IMR-90 (cell line): ENCODE measurements at regions not wholly inside any gene's neighbourhood (a gene's known extent, or its start where the extent isn't known, plus 50 kb on each side); places are given as distances from the start of the nearest gene placed in this dataset.

Source experiments
- ATAC-seq: fragments of 200-7000 bp; cut with Tn5 transposase; 2 replicates; pipeline ENCODE4 v1.9.1; 2020; ENCODE audit warnings: low read depth, mild to moderate bottlenecking, moderate library complexity
- BruUV-seq: library from RNA; stranded (reverse); fragments of 400-500 nt; replicated peaks from 2 replicates; lab custom pipeline; 2021; lab: Mats Ljungman, UMichigan
- CTCF ChIA-PET: fragments of 300-600 bp; formaldehyde crosslinking; extraction: SDS; loops from one replicate; lab custom pipeline; 2021; ENCODE audit warnings: antibody characterized with exemption; lab: Yijun Ruan, JAX
- POLR2A ChIA-PET: fragments of 300-600 bp; sonication (Branson Sonifier 250); formaldehyde crosslinking; loops from one replicate; lab custom pipeline; 2022; ENCODE audit warnings: antibody characterized with exemption; ENCODE audit not compliant: unreplicated experiment; lab: Charles Lee
- DNase-seq: peaks from one replicate; pipeline ENCODE4 v3.0.0; 2013
- H2AFZ ChIP-seq: replicated peaks from 2 replicates; pipeline ENCODE3; 2013; ENCODE audit warnings: low read length, mild to moderate bottlenecking; ENCODE audit not compliant: poor library complexity
- H2AK5ac ChIP-seq: 2 replicates; pipeline ENCODE4 v1.6.1; 2013; ENCODE audit warnings: low read depth, low read length, inconsistent platforms
- H2AK9ac ChIP-seq: replicated peaks from 2 replicates; pipeline ENCODE3; 2013; ENCODE audit warnings: mild to moderate bottlenecking, low read depth, low read length, moderate library complexity; ENCODE audit not compliant: poor library complexity
- H2BK120ac ChIP-seq: 2 replicates; pipeline ENCODE4 v1.6.1; 2013; ENCODE audit warnings: low read depth, low read length, inconsistent platforms
- H2BK15ac ChIP-seq: 3 replicates; pipeline ENCODE4 v1.6.1; 2013; ENCODE audit warnings: low read depth, low read length, inconsistent platforms
- H2BK20ac ChIP-seq: 2 replicates; pipeline ENCODE4 v1.6.1; 2013; ENCODE audit warnings: low read depth, mild to moderate bottlenecking, inconsistent platforms, low read length, moderate library complexity
- H2BK5ac ChIP-seq: 2 replicates; pipeline ENCODE4 v1.6.1; 2013; ENCODE audit warnings: mild to moderate bottlenecking, low read depth, low read length, inconsistent platforms; ENCODE audit not compliant: poor library complexity, severe bottlenecking
- H3K14ac ChIP-seq: replicated peaks from 2 replicates; pipeline ENCODE4 v1.6.1; 2013; ENCODE audit warnings: low read depth, low read length, inconsistent platforms
- H3K18ac ChIP-seq: 2 replicates; pipeline ENCODE4 v1.6.1; 2013; ENCODE audit warnings: low read depth, low read length, control low read depth
- H3K23ac ChIP-seq: 2 replicates; pipeline ENCODE4 v1.6.1; 2013; ENCODE audit warnings: low read depth, low read length, inconsistent platforms
- H3K27ac ChIP-seq: 2 replicates; pipeline ENCODE4 v1.5.1; 2013; ENCODE audit warnings: mild to moderate bottlenecking, control low read depth, low read length; ENCODE audit not compliant: insufficient read depth
- H3K27me3 ChIP-seq: 2 replicates; pipeline ENCODE4 v1.6.1; 2013; ENCODE audit warnings: low read length; ENCODE audit not compliant: control insufficient read depth, insufficient read depth
- H3K36me3 ChIP-seq: 2 replicates; pipeline ENCODE4 v1.6.1; 2013; ENCODE audit warnings: low read length, mixed read lengths; ENCODE audit not compliant: control insufficient read depth, insufficient read depth
- H3K4ac ChIP-seq: 2 replicates; pipeline ENCODE4 v1.6.1; 2013; ENCODE audit warnings: low read depth, low read length, inconsistent platforms
- H3K4me1 ChIP-seq: 2 replicates; pipeline ENCODE4 v1.6.1; 2013; ENCODE audit warnings: low read length, mixed read lengths; ENCODE audit not compliant: control insufficient read depth, insufficient read depth
- H3K4me2 ChIP-seq: 2 replicates; pipeline ENCODE4 v1.6.1; 2013; ENCODE audit warnings: low read depth, mild to moderate bottlenecking, control low read depth, low read length, moderate library complexity
- H3K4me3 ChIP-seq: 2 replicates; pipeline ENCODE4 v1.5.1; 2013; ENCODE audit warnings: low read depth, mild to moderate bottlenecking, control low read depth, low read length, moderate library complexity; ENCODE audit not compliant: insufficient read depth
- H3K56ac ChIP-seq: 2 replicates; pipeline ENCODE4 v1.6.1; 2013; ENCODE audit warnings: low read length, inconsistent platforms; ENCODE audit not compliant: insufficient read depth; ENCODE audit errors: extremely low read depth
- H3K79me1 ChIP-seq, 2 experiments: 2 replicates each; pipeline ENCODE4 v1.6.1; 2013; ENCODE audit warnings: low read length in 2 of 2, inconsistent platforms in 1 of 2, low read depth in 1 of 2
- H3K9ac ChIP-seq: 2 replicates; pipeline ENCODE4 v1.6.1; 2013; ENCODE audit warnings: low read depth, low read length, control low read depth
- H3K9me1 ChIP-seq: 2 replicates; pipeline ENCODE4 v1.6.1; 2013; ENCODE audit warnings: low read length, inconsistent platforms; ENCODE audit not compliant: insufficient read depth
- H3K9me3 ChIP-seq: 2 replicates; pipeline ENCODE4 v1.6.1; 2013; ENCODE audit warnings: low read length; ENCODE audit not compliant: control insufficient read depth, insufficient read depth
- H4K20me1 ChIP-seq: 2 replicates; pipeline ENCODE4 v1.6.1; 2013; ENCODE audit warnings: low read length, inconsistent platforms; ENCODE audit not compliant: insufficient read depth
- H4K5ac ChIP-seq: 2 replicates; pipeline ENCODE4 v1.6.1; 2013; ENCODE audit warnings: mild to moderate bottlenecking, low read depth, low read length, control low read depth
- H4K8ac ChIP-seq, 2 experiments: 2 replicates each; pipeline ENCODE4 v1.6.1; 2013; ENCODE audit warnings: low read depth in 2 of 2, low read length in 2 of 2, control low read depth in 1 of 2, inconsistent platforms in 1 of 2
- H4K91ac ChIP-seq: 2 replicates; pipeline ENCODE4 v1.6.1; 2013; ENCODE audit warnings: low read depth, low read length, inconsistent platforms; ENCODE audit not compliant: insufficient read depth
- BHLHE40 ChIP-seq: fragments of 150-350 bp; IDR thresholded peaks from 2 replicates; pipeline ENCODE4 v1.6.1; 2016; ENCODE audit warnings: mild to moderate bottlenecking, low read depth, low read length
- MAFK ChIP-seq: IDR thresholded peaks from 2 replicates; pipeline ENCODE4 v1.6.1; 2012; ENCODE audit warnings: low read depth, low read length, improper control_type of control experiment
- MXI1 ChIP-seq: IDR thresholded peaks from 2 replicates; pipeline ENCODE4 v1.6.1; 2012; ENCODE audit warnings: low read depth, mild to moderate bottlenecking, low read length, moderate library complexity, borderline replicate concordance
- NFE2L2 ChIP-seq: fragments of 150-350 bp; IDR thresholded peaks from 2 replicates; pipeline ENCODE4 v1.6.1; 2016; ENCODE audit warnings: low read depth, mild to moderate bottlenecking, low read length
- RAD21 ChIP-seq: IDR thresholded peaks from 2 replicates; pipeline ENCODE4 v1.6.1; 2012; ENCODE audit warnings: low read length, improper control_type of control experiment
- WGBS, 2 experiments: methylation state at CpG; one replicate each; pipeline versions ENCODE4 v1.1.5 to v1.1.7; 2013; ENCODE audit warnings: missing lambda C conversion rate in 2 of 2; ENCODE audit not compliant: insufficient read length in 1 of 2; ENCODE audit errors: extremely low coverage in 2 of 2; 5-methylcytosine and 5-hydroxymethylcytosine counted together
- dilution Hi-C: fragments of 300-500 bp; cut with HindIII; formaldehyde crosslinking; loops from one replicate; pipeline ENCODE4 v1.14.3; 2018; ENCODE audit warnings: low sequenced_read_pairs; ENCODE audit not compliant: unreplicated experiment
- in situ Hi-C: fragments of 300-500 bp; cut with MboI; formaldehyde crosslinking; loops from 3 replicates; pipeline ENCODE4 v1.14.3; 2019; ENCODE audit warnings: low sequenced_read_pairs, inconsistent platforms, mixed read lengths
- intact Hi-C: fragments of 100-400 bp; cut with micrococcal nuclease; formaldehyde crosslinking; loops from 2 replicates; pipeline ENCODE4 v1.10.0; 2022
- TF ChIP-seq, protein P1 (sequence below): conservative IDR thresholded peaks from 2 replicates; pipeline ENCODE4 v1.5.1; 2012; ENCODE audit warnings: mild to moderate bottlenecking, low read depth, low read length, improper control_type of control experiment

DNA sequence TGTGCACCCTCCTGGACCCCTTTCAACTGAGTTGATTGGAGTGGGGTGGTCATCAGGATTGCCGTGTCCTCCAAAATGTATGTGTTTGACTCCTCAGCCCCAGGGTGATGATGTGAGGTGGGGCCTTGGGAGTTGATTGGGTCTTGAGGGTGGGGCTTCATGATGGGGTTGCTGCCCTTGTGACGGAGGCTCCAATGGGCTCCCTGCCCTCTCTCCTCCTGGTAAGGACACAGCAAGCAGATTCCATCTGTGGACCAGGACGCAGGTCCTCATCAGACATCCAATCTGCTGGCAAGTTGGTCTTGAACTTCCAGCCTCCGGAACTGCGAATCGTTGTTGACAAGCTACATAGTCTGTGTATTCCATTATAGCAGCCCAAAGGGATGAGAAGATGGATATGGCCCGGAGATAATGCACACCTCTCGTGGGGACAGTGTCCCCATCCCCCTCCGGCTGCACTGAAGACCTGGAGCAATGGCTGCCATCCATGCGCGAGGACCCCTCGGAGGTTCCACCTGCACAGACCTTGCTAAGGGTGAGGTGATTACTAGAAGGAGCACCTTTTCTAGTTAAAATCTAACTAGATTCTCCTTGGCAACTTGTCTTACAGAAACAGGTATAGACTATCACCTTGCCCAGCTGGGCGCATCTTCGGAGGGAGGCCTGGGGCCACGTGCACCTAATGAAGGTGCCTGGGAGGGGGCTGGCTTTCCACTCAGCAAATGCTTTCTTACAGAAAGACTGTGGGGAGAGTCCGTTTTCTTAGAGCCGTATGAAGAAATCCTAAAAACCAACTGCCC is 75.7 kb upstream of the IRX4 start:
- H2AK9ac ChIP-seq, result no peak overlapping the region
- ATAC-seq, result no peak
- no peak overlapping the region for H3K27ac ChIP-seq
- no peak overlapping the region for H3K4me2 ChIP-seq
- no peak overlapping the region for H3K4me3 ChIP-seq
- H3K9ac ChIP-seq, result no peak overlapping the region
- no peak overlapping the region for H2BK20ac ChIP-seq
- H3K18ac ChIP-seq, result no peak overlapping the region
- in situ Hi-C loops (no loop called here), intact Hi-C loops (no loop called here), dilution Hi-C loops (no loop called here)
- no peaks in the 10 kb centered on the region for H3K36me3 ChIP-seq
- no peak overlapping the region for H3K23ac ChIP-seq
- WGBS, 2 experiments, result 30% methylated on average over 2 of the region's 17 CpGs; no CpG with 5 or more reads in 1 of the 2 experiments
- H4K91ac ChIP-seq, result no peak overlapping the region
- H2BK15ac ChIP-seq, result no peak overlapping the region
- H3K27me3 ChIP-seq, result no peaks in the 10 kb centered on the region
- H2AK5ac ChIP-seq, result no peak overlapping the region
- no peaks in the 10 kb centered on the region for H3K9me1 ChIP-seq
- H3K14ac ChIP-seq, result no peak overlapping the region
- peaks cover 21% of the 10 kb centered on the region for H3K9me3 ChIP-seq
- no peak overlapping the region for H3K4ac ChIP-seq
- no peaks in the 10 kb centered on the region for H4K20me1 ChIP-seq
- H2BK120ac ChIP-seq, result no peak overlapping the region
- H2AFZ ChIP-seq, result no peak overlapping the region
- no peaks in the 10 kb centered on the region for H3K4me1 ChIP-seq
- no peak overlapping the region for H4K8ac ChIP-seq
- no peak overlapping the region for H4K5ac ChIP-seq
- POLR2A ChIA-PET, result no interaction called here
- TF ChIP-seq RAD21 (no peak), MAFK (no peak), NFE2L2 (no peak), MXI1 (no peak), BHLHE40 (no peak)
- TF ChIP-seq, protein P1, sequence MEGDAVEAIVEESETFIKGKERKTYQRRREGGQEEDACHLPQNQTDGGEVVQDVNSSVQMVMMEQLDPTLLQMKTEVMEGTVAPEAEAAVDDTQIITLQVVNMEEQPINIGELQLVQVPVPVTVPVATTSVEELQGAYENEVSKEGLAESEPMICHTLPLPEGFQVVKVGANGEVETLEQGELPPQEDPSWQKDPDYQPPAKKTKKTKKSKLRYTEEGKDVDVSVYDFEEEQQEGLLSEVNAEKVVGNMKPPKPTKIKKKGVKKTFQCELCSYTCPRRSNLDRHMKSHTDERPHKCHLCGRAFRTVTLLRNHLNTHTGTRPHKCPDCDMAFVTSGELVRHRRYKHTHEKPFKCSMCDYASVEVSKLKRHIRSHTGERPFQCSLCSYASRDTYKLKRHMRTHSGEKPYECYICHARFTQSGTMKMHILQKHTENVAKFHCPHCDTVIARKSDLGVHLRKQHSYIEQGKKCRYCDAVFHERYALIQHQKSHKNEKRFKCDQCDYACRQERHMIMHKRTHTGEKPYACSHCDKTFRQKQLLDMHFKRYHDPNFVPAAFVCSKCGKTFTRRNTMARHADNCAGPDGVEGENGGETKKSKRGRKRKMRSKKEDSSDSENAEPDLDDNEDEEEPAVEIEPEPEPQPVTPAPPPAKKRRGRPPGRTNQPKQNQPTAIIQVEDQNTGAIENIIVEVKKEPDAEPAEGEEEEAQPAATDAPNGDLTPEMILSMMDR, result no peak
- H2BK5ac ChIP-seq, result no peak overlapping the region
- CTCF ChIA-PET, result interaction anchor here (0.6 kb wide), 1 partner anchor 18 kb away, joined by 3 read pairs; no protein-coding TSS in a partner anchor
- H3K56ac ChIP-seq, result no peak overlapping the region; the same call in 1 of the 2 replicates
- no TSS peak for BruUV-seq
- no peaks in the 10 kb centered on the region for H3K79me1 ChIP-seq
- no peak for DNase-seq
